ENCODE measurements at regions not wholly inside any gene's neighbourhood (a gene's known extent, or its start where the extent isn't known, plus 50 kb on each side); places are given as distances from the start of the nearest gene placed in this dataset.

DNA sequence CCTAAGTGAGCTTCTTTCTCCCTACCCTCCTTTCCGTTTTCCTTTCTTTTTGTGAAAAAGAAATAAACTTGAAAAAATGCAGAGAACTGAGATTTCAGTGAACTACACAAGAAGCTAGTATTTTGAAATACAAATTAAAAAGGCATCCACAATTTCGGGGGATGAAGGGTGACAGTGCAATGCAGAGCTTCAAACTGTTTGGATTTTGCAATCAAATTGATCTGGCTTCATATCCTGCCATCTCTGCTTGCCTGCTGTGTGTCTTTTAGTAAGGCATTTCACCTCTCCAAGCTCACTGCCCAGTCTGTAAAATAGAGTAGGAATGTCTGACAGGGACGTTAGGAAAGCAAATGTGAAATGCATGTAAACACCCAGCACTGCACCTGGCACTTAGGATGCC lies 258.0 kb downstream of the HACE1 start:
- no peak for ATAC-seq
- in situ Hi-C loops (cut with MboI), result no loop called here
- FAIRE-seq, result no peak
- no peak overlapping the region for H3K9ac ChIP-seq (ENCODE audit: control insufficient read depth, insufficient read depth, low read length)
- no peaks in the 10 kb centered on the region for H3K27me3 ChIP-seq (replicated peaks in 1 of 2; ENCODE audit: control insufficient read depth in 2 of 2, insufficient read depth in 2 of 2, low read length in 1 of 2)
- SMC1A ChIA-PET (ENCODE audit: uncharacterized antibody, unreplicated experiment), result no interaction called here
- CTCF ChIA-PET, result no interaction called here
- no peaks in the 10 kb centered on the region for H3K79me2 ChIP-seq (ENCODE audit: control insufficient read depth, insufficient read depth, low read length)
- H3K4me1 ChIP-seq (ENCODE audit: control insufficient read depth, insufficient read depth, low read length), result no peaks in the 10 kb centered on the region
- RAD21 ChIA-PET (ENCODE audit: unreplicated experiment), result no interaction called here
- no peaks in the 10 kb centered on the region for H3K36me3 ChIP-seq (ENCODE audit: control insufficient read depth in 2 of 2, insufficient read depth in 2 of 2, low read length in 1 of 2)
- H2AFZ ChIP-seq (ENCODE audit: control insufficient read depth, low read depth, low read length), result no peak overlapping the region
- no peak for DNase-seq (ENCODE audit: low read depth, low spot score)
- no TSS peak for BruUV-seq (replicated peaks)
- POLR2A ChIA-PET, result no interaction called here
- intact Hi-C loops (cut with micrococcal nuclease; ENCODE audit: unreplicated experiment), result no loop called here
- no peak overlapping the region for H3K4me3 ChIP-seq
- H3K27ac ChIP-seq (ENCODE audit: control insufficient read depth, insufficient read depth), result no peak overlapping the region
- no peak overlapping the region for H3K4me2 ChIP-seq (ENCODE audit: control insufficient read depth, insufficient read depth)
- 0% methylated on average over 3 of the region's 3 CpGs for WGBS (ENCODE audit: insufficient coverage, insufficient replicate concordance, low lambda C conversion rate, missing lambda C conversion rate)
- no peaks in the 10 kb centered on the region for H3K9me3 ChIP-seq (replicated peaks; ENCODE audit: control insufficient read depth, insufficient read depth, low read length)
- TF ChIP-seq EGR1 (IDR thresholded peaks at IDR 0.05; ENCODE audit: borderline replicate concordance in 1 of 2, low read depth in 2 of 2, low read length in 2 of 2) (no peak), IKZF2 (IDR thresholded peaks at IDR 0.05) (no peak), SMC3 (IDR thresholded peaks at IDR 0.05; ENCODE audit: borderline replicate concordance, low read length) (no peak), SIN3A (IDR thresholded peaks at IDR 0.05; ENCODE audit: low read depth, low read length) (no peak), KDM1A (IDR thresholded peaks at IDR 0.05; ENCODE audit: borderline replicate concordance) (no peak), GABPA (IDR thresholded peaks at IDR 0.05; ENCODE audit: low read depth) (no peak), HDAC6 (IDR thresholded peaks at IDR 0.05; ENCODE audit: unreplicated experiment) (no peak), ZNF274 (IDR thresholded peaks at IDR 0.05; ENCODE audit: insufficient read depth, insufficient read length) (no peak), TAF1 (IDR thresholded peaks at IDR 0.05; ENCODE audit: borderline replicate concordance, low read depth, low read length) (no peak), MYB (IDR thresholded peaks at IDR 0.05; ENCODE audit: borderline replicate concordance, low read depth, low read length) (no peak), STAT3 (IDR thresholded peaks at IDR 0.05; ENCODE audit: low read depth, low read length) (no peak), KAT2A (conservative IDR thresholded peaks at IDR 0.05; ENCODE audit: control insufficient read depth, low read depth, low read length) (no peak)
- TF ChIP-seq, protein P1, sequence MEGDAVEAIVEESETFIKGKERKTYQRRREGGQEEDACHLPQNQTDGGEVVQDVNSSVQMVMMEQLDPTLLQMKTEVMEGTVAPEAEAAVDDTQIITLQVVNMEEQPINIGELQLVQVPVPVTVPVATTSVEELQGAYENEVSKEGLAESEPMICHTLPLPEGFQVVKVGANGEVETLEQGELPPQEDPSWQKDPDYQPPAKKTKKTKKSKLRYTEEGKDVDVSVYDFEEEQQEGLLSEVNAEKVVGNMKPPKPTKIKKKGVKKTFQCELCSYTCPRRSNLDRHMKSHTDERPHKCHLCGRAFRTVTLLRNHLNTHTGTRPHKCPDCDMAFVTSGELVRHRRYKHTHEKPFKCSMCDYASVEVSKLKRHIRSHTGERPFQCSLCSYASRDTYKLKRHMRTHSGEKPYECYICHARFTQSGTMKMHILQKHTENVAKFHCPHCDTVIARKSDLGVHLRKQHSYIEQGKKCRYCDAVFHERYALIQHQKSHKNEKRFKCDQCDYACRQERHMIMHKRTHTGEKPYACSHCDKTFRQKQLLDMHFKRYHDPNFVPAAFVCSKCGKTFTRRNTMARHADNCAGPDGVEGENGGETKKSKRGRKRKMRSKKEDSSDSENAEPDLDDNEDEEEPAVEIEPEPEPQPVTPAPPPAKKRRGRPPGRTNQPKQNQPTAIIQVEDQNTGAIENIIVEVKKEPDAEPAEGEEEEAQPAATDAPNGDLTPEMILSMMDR (IDR thresholded peaks at IDR 0.05 in 2 of 3, conservative IDR thresholded peaks at IDR 0.05 in 1 of 3; ENCODE audit: control insufficient read depth in 2 of 3, extremely low read depth in 1 of 3, insufficient read depth in 1 of 3, low read depth in 3 of 3, low read length in 3 of 3), result no peak
- TF ChIP-seq, protein P2, sequence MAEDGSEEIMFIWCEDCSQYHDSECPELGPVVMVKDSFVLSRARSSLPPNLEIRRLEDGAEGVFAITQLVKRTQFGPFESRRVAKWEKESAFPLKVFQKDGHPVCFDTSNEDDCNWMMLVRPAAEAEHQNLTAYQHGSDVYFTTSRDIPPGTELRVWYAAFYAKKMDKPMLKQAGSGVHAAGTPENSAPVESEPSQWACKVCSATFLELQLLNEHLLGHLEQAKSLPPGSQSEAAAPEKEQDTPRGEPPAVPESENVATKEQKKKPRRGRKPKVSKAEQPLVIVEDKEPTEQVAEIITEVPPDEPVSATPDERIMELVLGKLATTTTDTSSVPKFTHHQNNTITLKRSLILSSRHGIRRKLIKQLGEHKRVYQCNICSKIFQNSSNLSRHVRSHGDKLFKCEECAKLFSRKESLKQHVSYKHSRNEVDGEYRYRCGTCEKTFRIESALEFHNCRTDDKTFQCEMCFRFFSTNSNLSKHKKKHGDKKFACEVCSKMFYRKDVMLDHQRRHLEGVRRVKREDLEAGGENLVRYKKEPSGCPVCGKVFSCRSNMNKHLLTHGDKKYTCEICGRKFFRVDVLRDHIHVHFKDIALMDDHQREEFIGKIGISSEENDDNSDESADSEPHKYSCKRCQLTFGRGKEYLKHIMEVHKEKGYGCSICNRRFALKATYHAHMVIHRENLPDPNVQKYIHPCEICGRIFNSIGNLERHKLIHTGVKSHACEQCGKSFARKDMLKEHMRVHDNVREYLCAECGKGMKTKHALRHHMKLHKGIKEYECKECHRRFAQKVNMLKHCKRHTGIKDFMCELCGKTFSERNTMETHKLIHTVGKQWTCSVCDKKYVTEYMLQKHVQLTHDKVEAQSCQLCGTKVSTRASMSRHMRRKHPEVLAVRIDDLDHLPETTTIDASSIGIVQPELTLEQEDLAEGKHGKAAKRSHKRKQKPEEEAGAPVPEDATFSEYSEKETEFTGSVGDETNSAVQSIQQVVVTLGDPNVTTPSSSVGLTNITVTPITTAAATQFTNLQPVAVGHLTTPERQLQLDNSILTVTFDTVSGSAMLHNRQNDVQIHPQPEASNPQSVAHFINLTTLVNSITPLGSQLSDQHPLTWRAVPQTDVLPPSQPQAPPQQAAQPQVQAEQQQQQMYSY (CRISPR knock-in tag; IDR thresholded peaks at IDR 0.05), result no peak
- no peaks in the 10 kb centered on the region for H4K20me1 ChIP-seq (ENCODE audit: control insufficient read depth, insufficient read depth)
